ENCODE measurements at regions not wholly inside any gene's neighbourhood (a gene's known extent, or its start where the extent isn't known, plus 50 kb on each side); places are given as distances from the start of the nearest gene placed in this dataset.
"Not testable (repeated sequence)": the region's sequence is repeated elsewhere in the genome, so short reads cannot be mapped to it uniquely, and the experiment has no call there.

DNA sequence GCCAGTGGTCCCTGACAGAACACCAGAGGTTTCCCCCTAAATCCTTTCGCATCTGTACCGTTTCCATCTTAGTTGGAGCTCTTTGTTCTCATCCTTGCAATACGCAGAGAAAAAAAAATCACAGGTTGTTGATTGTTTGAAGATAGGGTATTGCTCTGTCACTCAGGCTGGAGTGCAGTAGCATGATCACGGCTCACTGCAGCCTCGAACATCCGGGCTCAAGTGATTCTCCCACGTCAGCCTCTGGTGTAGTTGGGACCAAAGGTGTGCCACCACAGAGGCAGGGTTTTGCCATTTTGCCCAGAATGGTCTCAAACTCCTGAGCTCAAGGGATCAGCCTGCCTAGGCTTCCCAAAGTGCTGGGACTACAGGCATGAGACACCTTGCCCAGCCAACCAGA, 185.9 kb downstream of the FAM72C start:
- H3K36me3 ChIP-seq (ENCODE audit: control insufficient read depth in 4 of 4, insufficient read depth in 4 of 4, low read length in 4 of 4); H3K27me3 ChIP-seq (ENCODE audit: control insufficient read depth in 3 of 3, insufficient read depth in 3 of 3, low read length in 2 of 3); H3K9me3 ChIP-seq (ENCODE audit: control insufficient read depth in 4 of 4, insufficient read depth in 3 of 4, low read length in 3 of 4); H3K4me3 ChIP-seq; DNase-seq; H3K9ac ChIP-seq (ENCODE audit: insufficient read depth in 1 of 2, low read length in 2 of 2); H3K4me1 ChIP-seq (ENCODE audit: control insufficient read depth in 5 of 5, insufficient read depth in 5 of 5, low read length in 5 of 5); ATAC-seq (ENCODE audit: insufficient read depth, low FRiP score); H3K27ac ChIP-seq (ENCODE audit: low read depth in 1 of 2, low read length in 1 of 2): not testable (repeated sequence)
- 89 to 94% methylated on average over 2 of the region's 7 CpGs for WGBS, 2 donors

DNA sequence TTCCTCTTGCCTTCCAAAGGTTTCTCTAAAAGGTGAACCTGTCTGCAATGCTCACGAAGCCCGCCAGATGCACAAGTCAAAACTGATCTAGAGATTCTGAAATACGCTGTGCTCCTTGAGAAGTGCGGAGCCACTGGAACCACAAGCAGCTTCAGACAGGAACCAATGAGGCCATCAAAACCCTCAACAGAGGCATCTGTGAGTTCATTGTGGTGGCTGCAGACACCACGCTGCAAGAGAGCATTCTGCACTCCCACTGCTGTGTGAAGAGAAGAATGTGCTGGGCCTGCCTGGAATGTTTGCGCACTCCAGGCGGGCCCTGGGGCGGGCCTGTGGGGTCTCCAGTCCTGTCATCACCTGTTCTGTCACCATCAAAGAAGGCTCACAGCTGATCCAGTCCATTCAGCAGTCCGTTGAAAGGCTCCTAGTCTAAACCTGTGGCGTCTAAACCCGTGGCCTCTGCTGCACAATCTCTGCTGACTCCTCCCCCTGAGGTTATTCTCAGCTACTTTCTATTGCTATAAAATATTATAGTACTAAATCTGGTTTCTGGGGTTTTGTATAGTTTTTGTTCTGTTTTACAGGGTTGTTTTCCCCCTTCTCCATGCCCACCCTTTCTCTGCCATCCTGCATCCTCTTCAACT, 187.4 kb downstream of the FAM72C start:
- not testable (repeated sequence) for DNase-seq; H3K36me3 ChIP-seq (ENCODE audit: control insufficient read depth in 4 of 4, insufficient read depth in 4 of 4, low read length in 4 of 4); H3K4me3 ChIP-seq; H3K9ac ChIP-seq (ENCODE audit: insufficient read depth in 1 of 2, low read length in 2 of 2); ATAC-seq (ENCODE audit: insufficient read depth, low FRiP score); H3K27ac ChIP-seq (ENCODE audit: low read depth in 1 of 2, low read length in 1 of 2); H3K4me1 ChIP-seq (ENCODE audit: control insufficient read depth in 5 of 5, insufficient read depth in 5 of 5, low read length in 5 of 5); H3K9me3 ChIP-seq (ENCODE audit: control insufficient read depth in 4 of 4, insufficient read depth in 3 of 4, low read length in 3 of 4); H3K27me3 ChIP-seq (ENCODE audit: control insufficient read depth in 3 of 3, insufficient read depth in 3 of 3, low read length in 2 of 3)
- WGBS, 2 donors: 90 to 94% methylated on average over 4 of the region's 11 CpGs

DNA sequence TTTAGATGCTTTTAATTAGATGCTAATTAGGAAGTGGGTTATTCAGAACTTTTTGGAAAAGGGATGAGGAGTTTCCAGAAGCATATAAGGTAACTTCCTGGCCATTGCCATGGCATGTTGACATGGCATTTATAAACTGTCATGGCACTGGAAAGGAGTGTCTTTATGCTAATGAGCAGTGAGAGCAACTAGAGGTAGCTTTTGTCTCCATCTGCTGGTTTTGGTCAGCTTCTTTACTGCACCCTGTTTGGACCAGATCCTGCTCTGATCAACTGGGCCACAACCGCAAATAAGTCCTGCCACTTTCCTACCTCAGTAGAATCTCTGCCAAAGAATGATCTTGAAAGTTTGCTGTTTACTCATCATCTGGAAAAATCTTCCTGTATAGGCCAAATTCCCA, 193.6 kb downstream of the FAM72C start:
- H3K36me3 ChIP-seq (ENCODE audit: control insufficient read depth in 4 of 4, insufficient read depth in 4 of 4, low read length in 4 of 4); H3K9me3 ChIP-seq (ENCODE audit: control insufficient read depth in 4 of 4, insufficient read depth in 3 of 4, low read length in 3 of 4); H3K27me3 ChIP-seq (ENCODE audit: control insufficient read depth in 3 of 3, insufficient read depth in 3 of 3, low read length in 2 of 3); H3K27ac ChIP-seq (ENCODE audit: low read depth in 1 of 2, low read length in 1 of 2); DNase-seq; H3K4me1 ChIP-seq (ENCODE audit: control insufficient read depth in 5 of 5, insufficient read depth in 5 of 5, low read length in 5 of 5); H3K4me3 ChIP-seq; H3K9ac ChIP-seq (ENCODE audit: insufficient read depth in 1 of 2, low read length in 2 of 2): not testable (repeated sequence)
- ATAC-seq (ENCODE audit: insufficient read depth, low FRiP score): peak; percentile 58
- no CpG with 5 or more reads among the region's 1 CpG for WGBS, 2 donors

DNA sequence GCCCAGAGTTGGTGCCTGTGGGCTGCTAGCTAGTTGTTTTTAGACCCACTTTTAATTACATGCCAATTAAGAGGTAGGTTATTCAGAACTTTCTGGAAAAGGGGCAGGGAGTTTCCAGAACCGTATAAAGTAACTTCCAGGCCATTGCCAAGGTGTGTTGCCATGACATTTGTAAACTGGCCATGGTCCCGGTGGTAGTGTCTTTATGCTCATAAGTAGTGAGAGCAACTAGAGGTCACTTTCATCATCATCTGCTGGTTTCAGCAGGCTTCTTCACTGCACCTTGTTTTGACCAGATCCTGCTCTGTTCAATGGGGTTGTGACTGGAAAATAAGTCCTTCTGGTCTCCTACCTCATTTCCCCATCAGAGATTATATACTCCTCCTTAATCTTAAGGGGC, 207.0 kb downstream of the FAM72C start:
- H3K9me3 ChIP-seq (ENCODE audit: control insufficient read depth in 4 of 4, insufficient read depth in 3 of 4, low read length in 3 of 4); DNase-seq; H3K9ac ChIP-seq (ENCODE audit: insufficient read depth in 1 of 2, low read length in 2 of 2); H3K27ac ChIP-seq (ENCODE audit: low read depth in 1 of 2, low read length in 1 of 2); H3K36me3 ChIP-seq (ENCODE audit: control insufficient read depth in 4 of 4, insufficient read depth in 4 of 4, low read length in 4 of 4); ATAC-seq (ENCODE audit: insufficient read depth, low FRiP score); H3K27me3 ChIP-seq (ENCODE audit: control insufficient read depth in 3 of 3, insufficient read depth in 3 of 3, low read length in 2 of 3); H3K4me1 ChIP-seq (ENCODE audit: control insufficient read depth in 5 of 5, insufficient read depth in 5 of 5, low read length in 5 of 5); H3K4me3 ChIP-seq: not testable (repeated sequence)
- WGBS, 2 donors: 59 to 86% methylated on average over 2 of the region's 2 CpGs

DNA sequence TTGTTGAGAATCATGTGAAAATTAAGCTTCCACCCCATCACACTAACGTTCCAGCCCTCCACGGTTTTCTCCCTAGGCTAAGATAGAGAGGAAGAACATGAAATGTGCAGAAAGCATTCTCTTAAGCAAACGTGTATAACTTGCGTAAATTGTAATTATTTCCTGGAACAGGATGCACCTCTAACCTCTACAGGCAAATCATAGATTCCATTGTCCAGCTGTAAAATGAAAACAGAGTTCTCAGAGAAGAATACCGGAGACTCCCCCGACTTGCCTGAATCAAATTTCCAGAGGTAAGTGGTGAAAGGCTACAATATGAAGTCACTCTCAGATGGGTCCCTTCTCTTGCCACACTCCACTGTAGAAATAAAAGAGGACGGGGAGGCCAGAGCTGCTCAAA, 211.4 kb downstream of the FAM72C start:
- H3K27ac ChIP-seq (ENCODE audit: low read depth in 1 of 2, low read length in 1 of 2); H3K27me3 ChIP-seq (ENCODE audit: control insufficient read depth in 3 of 3, insufficient read depth in 3 of 3, low read length in 2 of 3); ATAC-seq (ENCODE audit: insufficient read depth, low FRiP score); H3K4me3 ChIP-seq; H3K9me3 ChIP-seq (ENCODE audit: control insufficient read depth in 4 of 4, insufficient read depth in 3 of 4, low read length in 3 of 4); H3K9ac ChIP-seq (ENCODE audit: insufficient read depth in 1 of 2, low read length in 2 of 2); H3K36me3 ChIP-seq (ENCODE audit: control insufficient read depth in 4 of 4, insufficient read depth in 4 of 4, low read length in 4 of 4); DNase-seq; H3K4me1 ChIP-seq (ENCODE audit: control insufficient read depth in 5 of 5, insufficient read depth in 5 of 5, low read length in 5 of 5): not testable (repeated sequence)
- 57 to 66% methylated on average over 5 of the region's 7 CpGs for WGBS, 2 donors

DNA sequence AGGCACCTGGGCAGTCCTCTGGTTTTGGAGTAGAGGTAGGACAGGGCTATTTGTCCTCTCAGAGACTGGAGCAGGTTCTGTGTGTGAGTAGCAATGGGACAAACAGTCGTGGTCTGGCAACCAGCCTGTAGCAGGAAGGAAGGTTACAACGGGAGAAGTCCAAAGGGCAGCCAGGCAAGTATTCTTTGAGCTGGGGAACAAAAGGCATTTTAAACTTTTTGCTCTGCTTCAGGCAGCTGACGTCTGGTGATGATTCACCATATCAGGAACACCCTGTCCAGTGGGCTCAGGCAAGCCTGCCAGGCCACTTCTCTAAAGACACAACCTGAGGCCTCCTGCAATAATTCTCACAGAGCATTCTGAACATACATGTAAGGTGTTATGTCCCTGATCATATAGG, 215.8 kb downstream of the FAM72C start:
- not testable (repeated sequence) for H3K36me3 ChIP-seq (ENCODE audit: control insufficient read depth in 4 of 4, insufficient read depth in 4 of 4, low read length in 4 of 4); H3K27me3 ChIP-seq (ENCODE audit: control insufficient read depth in 3 of 3, insufficient read depth in 3 of 3, low read length in 2 of 3); H3K4me3 ChIP-seq; H3K27ac ChIP-seq (ENCODE audit: low read depth in 1 of 2, low read length in 1 of 2); H3K9me3 ChIP-seq (ENCODE audit: control insufficient read depth in 4 of 4, insufficient read depth in 3 of 4, low read length in 3 of 4); H3K9ac ChIP-seq (ENCODE audit: insufficient read depth in 1 of 2, low read length in 2 of 2); DNase-seq; H3K4me1 ChIP-seq (ENCODE audit: control insufficient read depth in 5 of 5, insufficient read depth in 5 of 5, low read length in 5 of 5)
- ATAC-seq (ENCODE audit: insufficient read depth, low FRiP score): peak; percentile 53
- WGBS, 2 donors: 31 to 33% methylated on average over 3 of the region's 3 CpGs

Data from lung (tissue), 9 donors.